Right kidney (tissue), 1 donor: ENCODE measurements at regions not wholly inside any gene's neighbourhood (a gene's known extent, or its start where the extent isn't known, plus 50 kb on each side); places are given as distances from the start of the nearest gene placed in this dataset.

Experiments
- DNase-seq: peaks from one replicate; pipeline ENCODE4 v3.0.0-alpha.2; 2016

DNA sequence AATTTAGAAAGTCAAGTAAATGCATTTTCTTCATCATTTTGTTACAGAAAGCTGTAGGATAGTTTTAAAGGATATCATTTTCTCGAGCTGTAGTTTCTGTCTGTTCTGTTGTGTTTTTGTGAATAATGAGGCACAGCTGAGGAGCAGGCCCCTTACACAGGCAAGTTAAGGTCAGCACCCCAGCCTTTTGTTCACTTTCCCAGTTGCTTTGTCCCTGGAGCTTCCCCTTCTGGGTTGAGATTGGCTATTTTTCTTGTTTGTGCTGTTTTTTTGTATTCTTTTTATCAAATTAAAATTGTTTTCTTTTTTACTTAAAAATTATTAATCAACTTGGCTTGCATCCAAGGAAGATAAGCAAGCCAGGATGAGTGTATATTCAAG lies 213.8 kb upstream of the ACTBL2 start:
- DNase-seq: no peak

DNA sequence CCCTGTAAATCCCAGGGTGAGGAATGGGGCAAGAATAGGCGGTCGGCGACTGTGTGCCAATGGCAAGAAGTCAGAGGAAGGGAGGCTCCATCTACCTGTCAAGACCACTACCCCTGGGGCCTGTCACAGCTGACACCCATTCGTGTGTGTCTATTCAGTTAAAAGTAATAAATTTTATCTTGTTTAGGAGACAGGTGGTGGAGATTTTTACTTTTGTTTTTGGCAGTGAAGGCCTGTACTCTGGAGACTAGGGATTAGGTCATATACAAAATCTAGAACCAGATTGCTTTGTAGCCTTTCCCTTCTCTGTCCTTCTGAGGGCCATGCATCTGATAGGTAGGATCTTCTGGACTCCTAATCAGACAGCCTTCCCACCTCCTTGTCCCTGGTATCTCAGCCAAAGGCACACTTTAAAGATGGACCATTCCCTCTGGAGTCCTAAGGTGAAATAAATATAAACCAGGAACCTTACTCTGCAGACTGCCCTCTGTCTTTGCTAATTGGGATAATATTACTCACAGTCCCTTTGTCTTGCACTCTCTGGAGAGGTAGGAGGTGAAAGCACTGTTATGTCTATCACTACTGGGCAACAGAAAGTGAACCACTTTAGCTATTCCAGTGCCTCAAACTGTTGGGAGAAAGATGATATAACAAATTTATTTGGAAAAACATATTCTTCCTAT lies 213.2 kb upstream of the ACTBL2 start:
- DNase-seq: no peak

- DNase-seq: no peak
Measured at GRCh38 chr5:57695179-57695578, 212.6 kb upstream of the ACTBL2 start.

GRCh38 chr5:57693488-57694305 lies 211.1 kb upstream of the ACTBL2 start:
- DNase-seq: no peak

DNA sequence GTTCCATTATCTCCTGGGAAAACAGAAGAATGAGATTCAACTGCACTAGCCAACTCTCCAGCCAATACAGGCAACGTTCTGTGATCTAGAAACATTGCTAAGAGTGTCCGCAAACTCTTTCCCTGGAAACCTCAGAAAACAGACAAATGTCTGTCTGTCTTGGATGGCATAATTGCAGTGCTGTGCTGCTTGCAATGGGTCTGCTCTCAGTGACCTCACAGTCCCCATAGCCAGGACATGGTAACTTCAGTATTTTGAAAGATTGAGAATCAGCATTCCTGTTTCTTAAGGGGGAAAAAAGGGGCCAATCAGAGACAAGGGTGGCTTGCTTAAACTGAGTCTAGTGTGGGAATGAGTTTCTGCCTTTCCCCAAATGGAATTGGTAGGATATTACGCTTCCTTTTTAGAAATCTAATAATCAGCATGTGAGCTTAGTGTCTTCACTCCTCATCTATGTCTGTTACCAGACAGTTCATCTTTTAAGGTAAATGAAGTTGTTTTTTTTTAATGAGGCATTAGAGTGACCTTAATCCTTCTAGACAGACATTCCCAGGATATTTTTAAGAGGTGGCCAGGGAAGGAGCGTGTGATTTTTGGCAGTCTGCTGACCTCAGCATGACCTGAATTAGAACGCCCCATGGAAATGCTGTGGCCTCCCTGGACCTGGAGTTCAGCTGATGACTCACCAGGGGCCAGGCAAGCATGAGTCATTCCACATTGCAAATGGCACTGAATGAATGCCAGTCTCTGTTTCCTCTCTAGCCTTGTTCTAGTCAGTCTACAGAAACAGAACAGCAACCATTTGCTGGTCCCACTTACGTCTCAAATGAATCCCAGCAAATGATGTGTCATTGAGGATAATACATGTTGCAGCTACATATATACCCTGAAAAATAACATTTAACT lies 210.2 kb upstream of the ACTBL2 start:
- DNase-seq: no peak

- DNase-seq: no peak
Measured at GRCh38 chr5:57690724-57691123, 208.1 kb upstream of the ACTBL2 start.

GRCh38 chr5:57687596-57687995 lies 205.0 kb upstream of the ACTBL2 start:
- no peak for DNase-seq

GRCh38 chr5:57685516-57686255 lies 203.1 kb upstream of the ACTBL2 start:
- no peak for DNase-seq

DNA sequence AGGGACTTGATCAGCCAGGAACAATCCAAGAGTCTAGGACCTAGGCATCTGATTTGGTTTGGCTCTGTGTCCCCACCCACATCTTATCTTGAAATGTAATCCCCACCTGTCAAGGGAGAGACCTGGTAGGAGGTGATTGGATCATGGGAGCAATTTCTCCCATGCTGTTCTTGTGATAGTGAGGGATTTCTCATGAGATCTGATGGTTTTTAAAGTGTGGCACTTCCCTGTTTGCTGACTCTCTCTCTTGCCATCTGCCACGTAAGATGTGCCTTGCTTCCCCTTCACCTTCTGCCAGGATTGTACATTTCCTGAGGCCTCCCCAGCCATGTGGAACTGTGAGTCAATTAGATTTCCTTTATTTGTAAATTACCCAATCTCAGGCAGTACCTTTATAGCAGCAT lies 201.7 kb upstream of the ACTBL2 start:
- no peak for DNase-seq

DNA sequence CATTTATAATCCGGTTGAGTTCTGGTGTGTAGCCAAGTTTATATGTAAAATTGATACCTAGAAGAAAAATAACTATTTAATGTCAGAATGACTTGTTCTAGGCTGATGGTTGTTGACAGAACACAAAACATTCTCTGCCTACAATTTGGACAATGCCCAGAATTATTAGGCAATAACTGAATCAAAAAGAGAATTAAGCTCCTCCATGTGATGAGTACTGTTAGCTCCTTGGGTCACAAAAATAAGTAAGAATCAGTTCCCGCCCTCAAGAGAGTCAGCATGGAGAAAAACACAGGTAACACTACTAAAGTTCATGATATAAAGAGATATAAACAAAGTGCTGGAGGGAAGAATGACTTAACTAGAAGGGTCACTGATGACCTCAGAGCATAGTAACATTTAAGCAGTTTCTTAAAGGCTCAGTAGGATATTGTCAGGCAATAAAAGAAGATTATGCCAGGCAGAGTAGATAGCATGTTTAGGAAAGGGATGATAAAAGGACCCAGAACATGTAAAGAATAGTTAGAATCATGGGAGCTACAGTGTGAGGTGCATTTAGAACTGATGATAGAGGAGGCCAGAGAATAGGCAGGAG lies 200.5 kb upstream of the ACTBL2 start:
- no peak for DNase-seq

DNA sequence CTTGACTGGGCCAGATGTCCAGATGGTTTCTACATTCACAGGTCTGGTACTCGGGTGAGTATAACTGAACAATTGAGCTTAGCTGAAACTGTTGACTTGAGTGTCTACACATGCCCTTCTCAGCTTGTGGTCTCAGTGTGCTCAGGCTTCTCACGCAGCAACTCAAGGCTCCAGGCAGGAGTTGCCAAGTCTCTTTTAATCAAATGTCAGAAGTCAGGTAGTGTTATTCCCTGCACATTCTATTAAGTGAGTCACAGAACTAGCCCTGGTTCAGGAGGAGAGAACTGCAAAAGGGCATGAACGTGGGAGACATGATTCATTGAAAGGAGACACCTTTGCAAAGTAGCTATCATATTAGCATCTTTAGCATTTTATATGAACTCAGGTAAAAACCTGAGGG lies 199.3 kb upstream of the ACTBL2 start:
- DNase-seq: no peak

- no peak for DNase-seq
Measured at GRCh38 chr5:57680686-57681085, 198.1 kb upstream of the ACTBL2 start.

GRCh38 chr5:57677235-57677634 lies 194.6 kb upstream of the ACTBL2 start:
- DNase-seq: no peak

DNA sequence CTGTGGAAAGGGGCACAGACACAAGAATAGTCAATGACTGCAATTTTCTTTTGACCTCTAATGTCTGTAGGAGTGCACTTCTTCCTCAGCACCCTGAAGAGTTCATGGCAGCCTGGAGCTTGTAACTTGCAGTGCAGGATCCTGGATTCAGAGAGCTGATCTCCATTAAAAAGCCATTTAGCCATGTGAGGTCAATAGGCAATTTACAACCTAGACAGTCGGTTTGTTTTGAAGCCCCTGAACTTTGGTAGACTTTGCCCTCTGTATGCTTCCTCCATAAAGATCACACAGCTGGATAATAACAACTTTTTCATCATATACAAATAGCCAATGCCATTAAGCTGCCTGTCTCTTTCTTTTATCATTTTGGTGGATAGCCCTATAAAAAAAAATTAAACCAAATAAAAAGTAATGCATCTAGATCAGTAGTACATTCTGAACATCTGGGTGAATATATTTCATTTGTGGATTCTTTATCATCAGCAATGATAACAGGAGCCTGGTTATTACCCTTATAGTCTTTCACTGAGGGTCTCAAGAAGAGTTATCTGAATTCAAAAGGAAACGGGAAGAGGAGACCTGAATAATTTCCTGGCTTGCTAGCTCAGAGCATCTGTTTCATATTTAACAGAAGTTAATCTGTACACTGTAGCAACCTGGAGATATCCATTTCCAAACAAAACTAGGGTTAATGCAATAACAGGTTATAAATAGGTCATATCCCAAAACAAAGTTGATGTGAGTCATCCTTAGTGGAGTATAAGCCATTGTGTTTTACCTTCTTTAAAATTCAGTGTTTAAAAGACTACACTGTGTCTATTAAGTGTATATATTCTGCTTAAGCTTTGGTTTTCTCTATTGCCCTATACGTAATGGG lies 193.8 kb upstream of the ACTBL2 start:
- peak; percentile 22 for DNase-seq

- DNase-seq: no peak
Measured at GRCh38 chr5:57675236-57675635, 192.6 kb upstream of the ACTBL2 start.

DNA sequence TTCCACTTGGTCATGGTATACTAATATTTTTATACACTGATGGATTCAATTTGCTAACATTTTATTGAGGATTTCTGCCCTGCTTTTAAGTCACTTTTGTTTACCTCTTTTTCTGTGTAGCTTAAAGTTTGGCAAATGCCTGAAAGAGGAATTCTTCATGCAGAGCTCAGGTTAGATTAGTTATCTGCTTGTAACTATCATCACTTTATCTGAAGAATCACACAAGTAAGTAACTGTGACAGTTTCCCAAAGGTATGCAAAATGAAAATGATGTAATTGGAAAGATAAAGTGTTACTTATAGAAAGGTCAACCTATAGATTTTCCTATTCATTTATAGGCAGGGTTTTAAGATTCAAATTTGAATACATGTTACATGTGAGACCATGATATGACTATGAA lies 188.8 kb upstream of the ACTBL2 start:
- no peak for DNase-seq

- DNase-seq: no peak
Measured at GRCh38 chr5:57666582-57666981, 184.0 kb upstream of the ACTBL2 start.

GRCh38 chr5:57665146-57665936 lies 182.7 kb upstream of the ACTBL2 start:
- no peak for DNase-seq

GRCh38 chr5:57664700-57665099 lies 182.1 kb upstream of the ACTBL2 start:
- no peak for DNase-seq

GRCh38 chr5:57663466-57663865 lies 180.9 kb upstream of the ACTBL2 start:
- no peak for DNase-seq
